HG03460 (cell line): ENCODE measurements at regions not wholly inside any gene's neighbourhood (a gene's known extent, or its start where the extent isn't known, plus 50 kb on each side); places are given as distances from the start of the nearest gene placed in this dataset.
A peak's percentile ranks its signal among the peaks of the same experiment; 100 is the strongest.

Source experiments
- ATAC-seq: cut with Tn5 transposase; IDR thresholded peaks from one replicate; pipeline ENCODE4 v1.9.1; 2021; ENCODE audit not compliant: unreplicated experiment

- no peak for ATAC-seq
Observed at GRCh38 chr9:108526518-108526917, 329.3 kb downstream of the ACTL7B start.

- ATAC-seq, result no peak
Observed at GRCh38 chr9:108525186-108525585, 330.6 kb downstream of the ACTL7B start.

- ATAC-seq, result no peak
Observed at GRCh38 chr9:108521063-108521590, 334.7 kb downstream of the ACTL7B start.

- no peak for ATAC-seq
Observed at GRCh38 chr9:108519437-108519836, 336.3 kb downstream of the ACTL7B start.

GRCh38 chr9:108517651-108518365, 338.0 kb downstream of the ACTL7B start:
- no peak for ATAC-seq

- no peak for ATAC-seq
Observed at GRCh38 chr9:108516391-108516790, 339.4 kb downstream of the ACTL7B start.

- ATAC-seq, result no peak
Observed at GRCh38 chr9:108515856-108516255, 339.9 kb downstream of the ACTL7B start.

- ATAC-seq, result no peak
Observed at GRCh38 chr9:108512426-108513173, 343.2 kb downstream of the ACTL7B start.

- no peak for ATAC-seq
Observed at GRCh38 chr9:108511307-108511706, 344.5 kb downstream of the ACTL7B start.

GRCh38 chr9:108496846-108497245, 358.9 kb downstream of the ACTL7B start:
- no peak for ATAC-seq

- ATAC-seq, result no peak
Observed at GRCh38 chr9:108489567-108489966, 366.2 kb downstream of the ACTL7B start.

GRCh38 chr9:108486831-108487230, 369.0 kb downstream of the ACTL7B start:
- ATAC-seq, result no peak

- ATAC-seq, result no peak
Observed at GRCh38 chr9:108484468-108484867, 371.3 kb downstream of the ACTL7B start.

- ATAC-seq, result no peak
Observed at GRCh38 chr9:108483676-108484075, 372.1 kb downstream of the ACTL7B start.

GRCh38 chr9:108479989-108480652, 375.7 kb downstream of the ACTL7B start:
- ATAC-seq, result no peak

GRCh38 chr9:108478431-108479332, 377.1 kb downstream of the ACTL7B start:
- ATAC-seq, result peak; percentile 74

- no peak for ATAC-seq
Observed at GRCh38 chr9:108477529-108478006, 378.2 kb downstream of the ACTL7B start.

- no peak for ATAC-seq
Observed at GRCh38 chr9:108476574-108476973, 379.2 kb downstream of the ACTL7B start.

- no peak for ATAC-seq
Observed at GRCh38 chr9:108475813-108476212, 380.0 kb downstream of the ACTL7B start.

GRCh38 chr9:108474356-108474755, 381.4 kb downstream of the ACTL7B start:
- ATAC-seq, result no peak
